Pancreas (tissue), 10 donors: ENCODE measurements at regions not wholly inside any gene's neighbourhood (a gene's known extent, or its start where the extent isn't known, plus 50 kb on each side); places are given as distances from the start of the nearest gene placed in this dataset.
A peak's percentile ranks its signal among the peaks of the same experiment; 100 is the strongest.

Experiments used
- ATAC-seq, 4 donors: fragments of 200-7000 bp; cut with Tn5 transposase; one replicate each; pipeline versions ENCODE4 v1.8.0 to v1.9.1; 2020; ENCODE audit warnings: mild to moderate bottlenecking in 4 of 4, moderate library complexity in 4 of 4
- DNase-seq, 6 donors: peaks; one replicate each; pipeline ENCODE4 v3.0.0-alpha.2; 2020
- FAIRE-seq: peaks from 2 replicates; lab custom pipeline; 2012; peaks lifted over from hg19 to GRCh38; lab: Jason Lieb, UNC
- H3K27ac ChIP-seq, 4 donors: fragments of 200-600 bp; sonication (generic); 1 replicate in 3 of 4; 2 replicates in 1 of 4; pipeline versions ENCODE4 v1.5.0 to v1.8.0; 2020
- H3K27me3 ChIP-seq, 4 donors: fragments of 200-600 bp; one replicate each; pipeline ENCODE4 v1.8.0; 2021
- H3K36me3 ChIP-seq, 3 donors: fragments of 200-600 bp; sonication (generic) in 1 of 3; one replicate each; pipeline versions ENCODE4 v1.5.0 to v1.8.0; 2020 to 2021
- H3K4me1 ChIP-seq, 3 donors: fragments of 200-600 bp; one replicate each; pipeline ENCODE4 v1.8.0; 2021
- H3K4me3 ChIP-seq, 4 donors: fragments of 200-600 bp; sonication (generic) in 2 of 4; one replicate each; pipeline versions ENCODE4 v1.5.0 to v1.8.0; 2020 to 2021
- H3K9me3 ChIP-seq, 4 donors: fragments of 200-600 bp; one replicate each; pipeline ENCODE4 v1.8.0; 2021
- WGBS, 2 donors: extraction: QIAGEN DNeasy Blood & Tissue Kit; methylation state at CpG; one replicate each; pipeline ENCODE4 v1.1.7; 2013; 5-methylcytosine and 5-hydroxymethylcytosine counted together
- intact Hi-C, 3 donors: fragments of 100-400 bp; cut with DNase I; formaldehyde crosslinking; loops; one replicate each; pipeline versions ENCODE4 v1.11.1 to v1.14.2; 2022
- TF ChIP-seq, protein P1 (sequence below), 4 donors: fragments of 200-600 bp; sonication (generic) in 3 of 4; IDR thresholded peaks; one replicate each; pipeline versions ENCODE4 v1.5.0 to v1.8.0; 2021; ENCODE audit warnings: antibody characterized with exemption in 4 of 4
- donor health status: healthy with polysubstance abuse.
- donor health status: DM: no; HTN: no; CAD: no; lungs with moderate emphysema.
- donor health status: DM: no; HTN: no; CAD: no.
- donor health status: control.
- donor health status: control.
- donor health status: Bipolar disorder and iron deficiency.
- donor health status: DM: yes; HTN: yes; CAD: no.
- donor health status: DM: no; HTN: no; CAD: no.
- donor health status: DM: no; HTN: no; CAD: no.
- donor health status: DM: yes; HTN: yes; CAD: no.

DNA sequence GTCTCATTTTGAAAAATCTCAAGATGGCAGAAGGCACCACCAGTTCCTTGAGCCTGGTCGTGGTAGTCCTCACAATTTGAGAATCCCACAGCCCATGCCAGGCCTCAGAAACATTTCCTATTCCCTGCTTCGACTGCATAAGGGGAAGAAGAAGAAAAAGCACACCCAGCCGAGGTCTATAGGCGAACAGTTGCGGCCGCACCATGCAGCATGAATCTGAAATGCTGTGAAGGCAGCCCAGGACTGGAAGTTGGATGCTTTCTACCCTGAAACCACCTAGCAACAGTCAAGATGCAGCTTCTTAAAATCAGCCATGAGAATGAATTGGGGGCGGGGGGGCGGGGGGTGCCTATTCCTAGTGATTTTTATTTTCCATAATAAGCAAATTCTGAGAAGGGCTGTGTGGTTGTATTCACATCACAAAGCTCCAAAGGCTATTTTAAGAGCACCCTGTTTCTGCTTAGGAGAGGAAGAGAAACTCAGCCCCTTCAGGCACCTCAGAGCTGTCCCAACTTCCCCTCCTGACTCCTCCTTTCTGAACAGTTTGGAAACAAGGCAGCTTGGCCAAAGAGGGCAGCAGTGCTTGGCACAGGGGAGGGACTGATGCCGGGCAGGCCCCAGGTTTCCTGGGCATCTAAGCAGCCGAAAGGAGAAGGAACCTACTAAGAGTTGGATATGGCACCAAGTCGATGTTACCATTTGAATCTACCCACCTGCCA, 172.5 kb upstream of the FOXN3 start:
- DNase-seq = peak in 1 of 6 donors; percentile 25
- Histone ChIP-seq H3K36me3 (no peaks in the 10 kb centered on the region), H3K9me3 (no peaks in the 10 kb centered on the region), H3K27ac (peak overlapping the region in 2 of 4 donors; percentile 15 to 70), H3K27me3 (no peaks in the 10 kb centered on the region), H3K4me1 (peaks cover 0 to 17% (median 9%) of the 10 kb centered on the region in 3 donors), H3K4me3 (no peak overlapping the region)
- intact Hi-C loops = no loop called here
- FAIRE-seq = no peak
- ATAC-seq = peak in 3 of 4 donors; percentile 35 to 74 (median 66)
- WGBS, 2 donors = 81 to 88% methylated on average over 11 of the region's 11 CpGs
- TF ChIP-seq, protein P1, sequence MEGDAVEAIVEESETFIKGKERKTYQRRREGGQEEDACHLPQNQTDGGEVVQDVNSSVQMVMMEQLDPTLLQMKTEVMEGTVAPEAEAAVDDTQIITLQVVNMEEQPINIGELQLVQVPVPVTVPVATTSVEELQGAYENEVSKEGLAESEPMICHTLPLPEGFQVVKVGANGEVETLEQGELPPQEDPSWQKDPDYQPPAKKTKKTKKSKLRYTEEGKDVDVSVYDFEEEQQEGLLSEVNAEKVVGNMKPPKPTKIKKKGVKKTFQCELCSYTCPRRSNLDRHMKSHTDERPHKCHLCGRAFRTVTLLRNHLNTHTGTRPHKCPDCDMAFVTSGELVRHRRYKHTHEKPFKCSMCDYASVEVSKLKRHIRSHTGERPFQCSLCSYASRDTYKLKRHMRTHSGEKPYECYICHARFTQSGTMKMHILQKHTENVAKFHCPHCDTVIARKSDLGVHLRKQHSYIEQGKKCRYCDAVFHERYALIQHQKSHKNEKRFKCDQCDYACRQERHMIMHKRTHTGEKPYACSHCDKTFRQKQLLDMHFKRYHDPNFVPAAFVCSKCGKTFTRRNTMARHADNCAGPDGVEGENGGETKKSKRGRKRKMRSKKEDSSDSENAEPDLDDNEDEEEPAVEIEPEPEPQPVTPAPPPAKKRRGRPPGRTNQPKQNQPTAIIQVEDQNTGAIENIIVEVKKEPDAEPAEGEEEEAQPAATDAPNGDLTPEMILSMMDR (IDR thresholded peaks at IDR 0.05) = no peak

DNA sequence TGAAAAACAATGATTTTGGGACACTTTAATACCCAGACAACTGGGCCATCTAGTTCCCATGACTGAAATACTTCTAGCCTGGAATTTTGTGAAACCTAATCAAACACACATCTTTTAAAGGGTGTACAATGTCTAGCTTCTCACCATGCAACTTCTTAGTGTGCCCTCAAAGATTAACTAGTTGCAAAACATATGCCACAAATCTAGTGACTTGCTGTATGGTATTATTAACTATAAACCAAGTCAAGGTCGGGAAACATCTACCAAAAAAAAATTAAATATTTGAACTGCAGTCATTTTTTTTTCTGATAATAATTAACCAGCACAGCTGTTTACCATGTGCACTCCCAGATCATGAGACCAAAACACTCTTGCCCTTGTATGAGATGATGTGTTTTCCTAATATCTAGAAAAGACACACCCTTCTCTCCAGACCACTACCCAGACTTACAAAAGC, 171.8 kb upstream of the FOXN3 start:
- no peak for FAIRE-seq
- H3K27ac ChIP-seq = peak overlapping the region in 2 of 4 donors; percentile 15 to 70
- intact Hi-C loops = no loop called here
- H3K4me1 ChIP-seq = peaks cover 0 to 17% (median 9%) of the 10 kb centered on the region in 3 donors
- TF ChIP-seq, protein P1 (IDR thresholded peaks at IDR 0.05) = no peak
- WGBS, 2 donors = 11 to 18% methylated on average over 1 of the region's 1 CpG
- no peak for DNase-seq
- peak; percentile 60 to 84 (median 80) for ATAC-seq
- H3K27me3 ChIP-seq = no peaks in the 10 kb centered on the region
- H3K36me3 ChIP-seq = no peaks in the 10 kb centered on the region
- H3K4me3 ChIP-seq = no peak overlapping the region
- no peaks in the 10 kb centered on the region for H3K9me3 ChIP-seq

DNA sequence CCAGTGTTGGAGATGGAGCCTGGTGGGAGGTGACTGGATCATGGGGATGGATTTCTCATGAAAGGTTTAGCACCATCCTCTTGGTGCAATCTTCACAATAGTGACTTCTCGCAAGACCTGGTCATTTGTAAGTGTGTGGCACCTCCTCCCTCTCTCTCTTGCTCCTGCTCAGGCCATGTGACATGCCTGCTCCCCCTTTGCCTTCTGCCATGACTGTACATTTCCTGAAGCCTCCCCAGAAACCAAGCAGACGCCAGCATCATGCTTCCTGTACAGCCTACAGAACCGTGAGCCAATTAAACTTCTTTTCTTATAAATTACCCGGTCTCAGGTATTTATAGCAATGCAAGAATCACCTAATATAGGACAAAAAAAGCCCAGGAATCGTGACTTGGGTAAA, 171.0 kb upstream of the FOXN3 start:
- Histone ChIP-seq H3K9me3 (no peaks in the 10 kb centered on the region), H3K36me3 (no peaks in the 10 kb centered on the region), H3K4me1 (peaks cover 0 to 17% (median 9%) of the 10 kb centered on the region in 3 donors), H3K4me3 (no peak overlapping the region), H3K27me3 (no peaks in the 10 kb centered on the region), H3K27ac (no peak overlapping the region)
- no peak for DNase-seq
- TF ChIP-seq, protein P1 (IDR thresholded peaks at IDR 0.05) = no peak
- 92 to 95% methylated on average over 5 of the region's 5 CpGs for WGBS, 2 donors
- FAIRE-seq = no peak
- intact Hi-C loops = no loop called here
- no peak for ATAC-seq

DNA sequence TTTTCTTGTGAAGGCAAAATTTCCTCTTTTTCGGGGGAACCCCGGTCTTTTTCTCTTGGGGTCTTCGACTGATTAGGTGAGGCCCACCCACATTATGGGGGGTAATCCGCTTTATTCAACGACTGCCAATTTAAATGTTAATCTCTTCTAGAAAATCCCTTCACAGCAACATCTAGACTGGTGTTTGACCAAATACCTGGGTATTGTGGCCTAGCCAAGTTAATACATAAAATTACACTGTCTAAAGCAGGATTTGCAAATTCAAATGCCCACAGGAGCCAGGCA, 170.0 kb upstream of the FOXN3 start:
- H3K9me3 ChIP-seq = no peaks in the 10 kb centered on the region
- TF ChIP-seq, protein P1 (IDR thresholded peaks at IDR 0.05) = no peak
- no peaks in the 10 kb centered on the region for H3K36me3 ChIP-seq
- DNase-seq (no peak), ATAC-seq (no peak), FAIRE-seq (no peak)
- H3K27ac ChIP-seq = no peak overlapping the region
- no peaks in the 10 kb centered on the region for H3K27me3 ChIP-seq
- intact Hi-C loops = no loop called here
- peaks cover 0 to 17% (median 9%) of the 10 kb centered on the region in 3 donors for H3K4me1 ChIP-seq
- WGBS, 2 donors = 93 to 96% methylated on average over 5 of the region's 5 CpGs
- H3K4me3 ChIP-seq = no peak overlapping the region
